ENCODE measurements at regions not wholly inside any gene's neighbourhood (a gene's known extent, or its start where the extent isn't known, plus 50 kb on each side); places are given as distances from the start of the nearest gene placed in this dataset.

DNA sequence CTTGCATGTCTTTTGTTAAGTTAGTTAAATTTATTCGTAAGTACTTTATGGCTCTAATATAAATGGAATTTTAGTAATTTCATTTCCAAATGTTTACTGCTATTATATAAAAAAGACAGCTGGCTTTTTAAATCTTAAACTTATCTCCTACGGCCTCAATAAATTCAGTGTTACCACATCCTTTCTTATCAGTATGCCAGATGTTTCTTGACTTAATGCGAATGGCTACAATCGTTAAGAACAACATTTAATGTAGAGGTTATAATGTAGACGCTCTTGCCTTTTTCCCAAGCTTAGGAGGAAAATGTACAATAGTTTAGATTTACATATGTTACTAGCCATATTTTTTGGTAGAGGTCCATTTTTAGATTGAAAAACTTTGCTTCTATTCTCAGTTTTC lies 659.4 kb downstream of the TENT5A start:
- Histone ChIP-seq H3K27ac (ENCODE audit: low read depth, low read length) (no peak overlapping the region), H3K4ac (replicated peaks; ENCODE audit: insufficient read length, low read depth, low read length) (no peak overlapping the region), H3K14ac (ENCODE audit: insufficient read length) (no peak overlapping the region), H3K36me3 (ENCODE audit: control insufficient read depth in 2 of 4, insufficient read depth in 4 of 4, low read length in 3 of 4) (no peaks in the 10 kb centered on the region), H3K79me2 (ENCODE audit: control insufficient read depth in 1 of 2, insufficient read depth in 2 of 2, low read length in 2 of 2) (no peaks in the 10 kb centered on the region), H4K5ac (ENCODE audit: insufficient read length, low read depth, low read length) (no peak overlapping the region), H3K27me3 (replicated peaks in 1 of 4; ENCODE audit: control insufficient read depth in 3 of 4, extremely low read depth in 1 of 4, insufficient read depth in 3 of 4, low read length in 3 of 4) (no peaks in the 10 kb centered on the region), H3K23ac (ENCODE audit: insufficient read length) (no peak overlapping the region), H3K4me1 (replicated peaks in 1 of 4; ENCODE audit: control insufficient read depth in 3 of 4, insufficient read depth in 4 of 4, low read length in 3 of 4) (no peaks in the 10 kb centered on the region; a peak in 1 of 7 replicates), H3K23me2 (ENCODE audit: low read depth, low read length) (no peaks in the 10 kb centered on the region), H3K9ac (replicated peaks in 1 of 4; ENCODE audit: extremely low read depth in 1 of 4, low read depth in 3 of 4, low read length in 3 of 4) (no peak overlapping the region), H4K8ac (ENCODE audit: extremely low read depth, insufficient read depth, low read length) (no peak overlapping the region), H3K18ac (ENCODE audit: extremely low read depth, low read length) (no peak overlapping the region), H3K79me1 (ENCODE audit: low read depth, low read length) (no peaks in the 10 kb centered on the region), H3K4me2 (ENCODE audit: insufficient read depth in 1 of 2, low read depth in 2 of 2, low read length in 2 of 2) (no peak overlapping the region), H2AFZ (ENCODE audit: low read length) (no peak overlapping the region), H3K56ac (replicated peaks; ENCODE audit: insufficient read length, low read depth, low read length) (no peak overlapping the region), H3K9me3 (ENCODE audit: insufficient read depth in 2 of 2, low read depth in 1 of 2, low read length in 1 of 2) (no peaks in the 10 kb centered on the region), H2BK20ac (ENCODE audit: low read length) (no peak overlapping the region), H3K4me3 (ENCODE audit: extremely low read depth in 1 of 4, insufficient read depth in 2 of 4, low read depth in 3 of 4, low read length in 4 of 4) (0 out of 8 replicates have a peak overlapping the region, but pooled peaks of 1 of the 4 experiments have one; percentile 19), H4K20me1 (replicated peaks in 1 of 2; ENCODE audit: control insufficient read depth in 1 of 2, insufficient read depth in 2 of 2, low read length in 2 of 2) (no peaks in the 10 kb centered on the region), H2BK5ac (ENCODE audit: low read depth, low read length) (no peak overlapping the region), H2BK15ac (ENCODE audit: low read length) (no peak overlapping the region), H4K91ac (replicated peaks; ENCODE audit: insufficient read length, low read length) (no peak overlapping the region), H2BK120ac (replicated peaks; ENCODE audit: low read depth, low read length) (no peak overlapping the region), H2BK12ac (ENCODE audit: low read depth, low read length) (no peak overlapping the region), H2AK5ac (ENCODE audit: low read depth, low read length) (no peak overlapping the region)
- DNase-seq (ENCODE audit: low read depth in 1 of 2, low spot score in 2 of 2) = no peak
- 77% methylated on average over 5 of the region's 5 CpGs; no CpG with 5 or more reads in 1 of the 2 experiments for WGBS, 2 experiments (ENCODE audit: extremely low coverage in 1 of 2, insufficient coverage in 1 of 2, insufficient read length in 1 of 2, insufficient replicate concordance in 2 of 2, low coverage in 1 of 2, low lambda C conversion rate in 2 of 2, missing lambda C conversion rate in 1 of 2)
- ChIA-PET CTCF (ENCODE audit: partially characterized antibody) (interaction anchor here (1.1 kb wide), 1 partner anchor 17 kb away, joined by 3 read pairs; no protein-coding TSS in a partner anchor), POLR2A (ENCODE audit: partially characterized antibody) (no interaction called here)
- no peak for FAIRE-seq
- no peak for TF ChIP-seq ASH2L (IDR thresholded peaks at IDR 0.05; ENCODE audit: low read length)

Measured in H1 (cell line).